VCaP (cell line): ENCODE measurements at regions not wholly inside any gene's neighbourhood (a gene's known extent, or its start where the extent isn't known, plus 50 kb on each side); places are given as distances from the start of the nearest gene placed in this dataset.

Source experiments
- H3K27ac ChIP-seq: fragments of 450-650 bp; 2 replicates; pipeline ENCODE4 v1.5.1; 2017
- CTCF ChIP-seq: fragments of 450-650 bp; conservative IDR thresholded peaks from 2 replicates; pipeline ENCODE4 v1.5.1; 2017; ENCODE audit warnings: mild to moderate bottlenecking, moderate library complexity

GRCh38 chr9:106625259-106625789 lies 237.6 kb upstream of the ZNF462 start:
- no peak for TF ChIP-seq CTCF

DNA sequence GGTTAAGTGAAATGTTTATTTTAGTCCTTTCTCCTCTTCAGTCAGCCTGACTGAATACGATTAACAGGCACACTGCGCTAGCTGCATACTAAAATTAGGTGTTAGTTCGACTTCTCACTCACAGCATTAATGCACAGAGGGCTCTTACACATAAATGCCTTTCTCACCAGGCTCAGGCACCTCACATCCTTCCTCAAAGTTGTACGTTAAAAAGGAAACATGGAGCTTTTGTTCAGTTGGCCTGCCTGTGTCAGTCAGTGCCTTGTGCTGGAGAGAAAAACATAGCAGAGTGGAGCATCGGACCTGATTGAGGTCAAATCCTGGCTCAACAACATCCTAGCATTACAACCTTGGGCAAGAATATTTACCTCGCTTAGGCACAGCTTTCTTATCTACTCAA lies 236.0 kb upstream of the ZNF462 start:
- TF ChIP-seq CTCF = no peak
- no peak overlapping the region for H3K27ac ChIP-seq

More at GRCh38 chr9:106625259-106625789, 237.6 kb upstream of the ZNF462 start:
- no peak overlapping the region for H3K27ac ChIP-seq

DNA sequence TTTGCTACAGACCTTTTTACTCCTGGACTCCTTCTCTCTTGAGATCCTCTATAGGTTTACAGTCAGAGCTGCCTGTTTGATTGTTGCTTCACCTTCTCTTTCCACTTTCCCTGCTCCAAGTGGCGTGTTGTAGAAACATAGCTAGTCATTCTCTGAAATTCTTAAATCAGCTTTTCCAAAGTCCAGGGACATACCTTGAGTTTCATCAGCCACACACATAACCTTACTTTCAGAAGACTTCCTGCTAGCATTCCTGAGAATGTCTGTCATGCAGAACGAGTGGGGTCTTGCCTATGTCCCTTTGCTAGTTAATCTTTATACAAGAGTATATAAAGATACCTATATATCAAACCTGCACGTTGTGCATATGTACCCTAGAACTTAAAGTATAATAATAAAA lies 230.3 kb upstream of the ZNF462 start:
- no peak for TF ChIP-seq CTCF
- H3K27ac ChIP-seq = no peak overlapping the region

- no peak for TF ChIP-seq CTCF
- H3K27ac ChIP-seq = no peak overlapping the region
Measured at GRCh38 chr9:106634183-106634582, 228.8 kb upstream of the ZNF462 start.

DNA sequence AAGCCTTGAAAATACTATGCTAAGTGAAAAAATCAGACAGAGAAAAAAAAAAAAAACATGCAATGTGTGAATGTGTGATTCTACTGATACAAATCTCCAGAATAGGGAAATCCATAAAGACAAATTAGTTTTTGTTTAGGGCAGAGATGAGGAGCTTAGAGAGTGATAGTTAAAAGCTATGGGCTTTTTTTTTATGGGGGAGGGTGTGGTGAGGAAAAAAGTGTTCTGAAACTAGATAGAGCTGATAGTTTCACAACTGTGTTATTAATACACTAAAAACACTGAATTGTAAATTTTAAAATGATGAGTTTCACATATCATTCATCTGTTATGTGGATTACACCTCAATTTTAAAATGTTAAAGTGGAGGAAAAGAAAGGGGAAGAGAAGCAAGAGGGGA lies 228.3 kb upstream of the ZNF462 start:
- no peak for TF ChIP-seq CTCF
- H3K27ac ChIP-seq = no peak overlapping the region

DNA sequence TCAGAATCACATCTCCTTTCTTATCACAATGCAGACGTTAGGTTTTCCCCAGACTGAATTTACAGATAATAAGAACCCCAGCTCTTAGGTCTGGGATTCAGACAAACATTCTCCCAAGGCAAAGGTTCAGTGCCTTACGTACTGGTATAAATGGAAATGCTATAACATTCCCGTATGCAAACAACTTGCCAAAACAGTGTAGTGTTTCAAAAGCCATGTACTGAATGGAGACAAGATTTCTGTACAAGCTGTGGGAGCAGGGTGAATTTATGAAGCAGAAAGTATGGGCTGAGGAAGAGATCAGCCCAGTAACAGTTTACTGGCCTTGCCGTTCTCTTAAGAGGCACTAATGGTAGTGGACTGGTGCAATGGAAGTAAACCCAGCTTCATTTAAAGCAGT lies 225.5 kb upstream of the ZNF462 start:
- TF ChIP-seq CTCF = no peak
- H3K27ac ChIP-seq = no peak overlapping the region

DNA sequence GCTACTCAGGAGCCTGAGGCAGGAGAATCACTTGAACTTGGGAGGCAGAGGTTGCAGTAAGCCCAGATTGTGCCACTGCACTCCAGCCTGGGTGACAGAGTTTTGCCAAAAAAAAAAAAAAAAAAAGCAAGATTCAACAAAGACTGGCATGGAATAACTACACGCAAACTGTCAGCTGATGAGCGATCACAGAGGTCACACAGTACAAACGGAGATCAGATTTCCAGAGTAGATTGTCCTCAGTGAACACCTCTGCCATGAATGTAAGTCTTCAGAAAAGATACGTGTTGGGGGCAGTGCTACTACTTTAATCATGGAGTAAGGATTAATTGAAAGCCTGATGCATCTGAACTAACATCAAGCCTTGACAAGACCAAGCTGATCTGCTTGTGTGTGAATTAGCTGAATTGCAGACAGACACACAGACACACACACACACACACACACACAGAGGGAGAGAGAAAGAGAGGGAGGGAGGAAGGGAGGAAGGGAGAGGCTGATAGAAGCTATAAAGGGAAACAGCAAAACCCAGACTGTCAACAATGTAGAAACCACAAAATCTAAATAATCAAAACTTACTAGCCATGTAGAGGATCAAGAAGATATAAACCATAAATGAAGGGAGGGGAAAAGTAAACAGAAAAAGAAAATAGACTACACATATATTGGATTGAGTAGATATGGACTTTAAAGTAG lies 222.9 kb upstream of the ZNF462 start:
- no peak for TF ChIP-seq CTCF
- H3K27ac ChIP-seq = peak overlapping the region; percentile 72
